GM12878 (cell line): ENCODE measurements at regions not wholly inside any gene's neighbourhood (a gene's known extent, or its start where the extent isn't known, plus 50 kb on each side); places are given as distances from the start of the nearest gene placed in this dataset.

ENCODE experiments used
- ATAC-seq: fragments of 200-7000 bp; cut with Tn5 transposase; 3 replicates; pipeline ENCODE4 v1.9.1; 2020; ENCODE audit warnings: mild to moderate bottlenecking, moderate library complexity
- BruUV-seq: library from RNA; stranded (reverse); fragments of 400-500 nt; replicated peaks from 2 replicates; lab custom pipeline; 2021; lab: Mats Ljungman, UMichigan
- CTCF ChIA-PET: fragments of 300-600 bp; sonication (Branson Sonifier 250); formaldehyde crosslinking; extraction: SDS; loops from one replicate; lab custom pipeline; 2021; ENCODE audit warnings: inconsistent platforms; lab: Yijun Ruan, JAX
- POLR2A ChIA-PET: fragments of 350-600 bp; formaldehyde crosslinking; extraction: SDS; loops from one replicate; lab custom pipeline; 2021; ENCODE audit warnings: inconsistent platforms; lab: Charles Lee
- RAD21 ChIA-PET: fragments of 300-600 bp; sonication (Branson Sonifier 250); formaldehyde crosslinking; loops from one replicate; lab custom pipeline; 2023; ENCODE audit warnings: antibody characterized with exemption; ENCODE audit not compliant: unreplicated experiment; lab: Charles Lee
- SMC1A ChIA-PET: fragments of 300-600 bp; sonication (Branson Sonifier 250); formaldehyde crosslinking; loops from one replicate; lab custom pipeline; 2023; ENCODE audit not compliant: unreplicated experiment, uncharacterized antibody; lab: Charles Lee
- DNase-seq: peaks from one replicate; pipeline ENCODE4 v3.0.0-alpha.2; 2011; ENCODE audit warnings: low read depth, low spot score
- FAIRE-seq: peaks from 3 replicates; lab custom pipeline; 2011; peaks lifted over from hg19 to GRCh38; lab: Jason Lieb, UNC
- H2AFZ ChIP-seq: 2 replicates; pipeline ENCODE4 v1.6.0; 2011; ENCODE audit warnings: low read depth, low read length, control low read depth; ENCODE audit not compliant: control insufficient read depth
- H3K27ac ChIP-seq: 2 replicates; pipeline ENCODE4 v1.5.1; 2011; ENCODE audit warnings: control low read depth; ENCODE audit not compliant: control insufficient read depth, insufficient read depth
- H3K27me3 ChIP-seq, 2 experiments: replicated peaks in 1 of 2; 2 replicates each; pipeline versions ENCODE4 v1.6.0 to v1.6.1; 2011; ENCODE audit warnings: low read length in 1 of 2; ENCODE audit not compliant: control insufficient read depth in 2 of 2, insufficient read depth in 2 of 2
- H3K36me3 ChIP-seq, 2 experiments: 2 replicates each; pipeline ENCODE4 v1.5.1; 2011; ENCODE audit warnings: low read length in 1 of 2; ENCODE audit not compliant: control insufficient read depth in 2 of 2, insufficient read depth in 2 of 2
- H3K4me1 ChIP-seq: 2 replicates; pipeline ENCODE4 v1.6.1; 2011; ENCODE audit warnings: mild to moderate bottlenecking, low read length, moderate library complexity, mixed read lengths; ENCODE audit not compliant: control insufficient read depth, insufficient read depth
- H3K4me2 ChIP-seq: 2 replicates; pipeline ENCODE4 v1.6.0; 2011; ENCODE audit warnings: control low read depth; ENCODE audit not compliant: control insufficient read depth, insufficient read depth
- H3K4me3 ChIP-seq: fragments of 200-600 bp; sonication (generic); 2 replicates; pipeline ENCODE4 v1.5.1; 2016
- H3K79me2 ChIP-seq: 2 replicates; pipeline ENCODE4 v1.6.0; 2011; ENCODE audit warnings: low read length; ENCODE audit not compliant: control insufficient read depth, insufficient read depth
- H3K9ac ChIP-seq: 2 replicates; pipeline ENCODE4 v1.8.0; 2011; ENCODE audit warnings: low read length, control low read depth, mixed read lengths; ENCODE audit not compliant: control insufficient read depth, insufficient read depth
- H3K9me3 ChIP-seq: replicated peaks from 3 replicates; pipeline ENCODE4 v1.5.1; 2011; ENCODE audit warnings: mild to moderate bottlenecking, low read length; ENCODE audit not compliant: control insufficient read depth, insufficient read depth
- H4K20me1 ChIP-seq: 2 replicates; pipeline ENCODE4 v1.6.0; 2011; ENCODE audit not compliant: control insufficient read depth, insufficient read depth
- CREB1 ChIP-seq: IDR thresholded peaks from 2 replicates; pipeline ENCODE4 v1.6.1; 2012; ENCODE audit warnings: low read depth, mild to moderate bottlenecking, inconsistent platforms
- CREM ChIP-seq: IDR thresholded peaks from 2 replicates; pipeline ENCODE4 v1.6.1; 2014; ENCODE audit warnings: antibody characterized with exemption, low read depth
- FOXM1 ChIP-seq: IDR thresholded peaks from 2 replicates; pipeline ENCODE4 v1.6.1; 2012; ENCODE audit warnings: low read depth, mild to moderate bottlenecking, inconsistent platforms, low read length, moderate library complexity
- JUNB ChIP-seq: IDR thresholded peaks from 2 replicates; pipeline ENCODE4 v1.6.1; 2016; ENCODE audit warnings: antibody characterized with exemption, mild to moderate bottlenecking
- MEF2A ChIP-seq: IDR thresholded peaks from 2 replicates; pipeline ENCODE4 v1.6.1; 2011; ENCODE audit warnings: low read depth, mild to moderate bottlenecking, low read length, moderate library complexity; ENCODE audit not compliant: insufficient read depth
- NFIC ChIP-seq: IDR thresholded peaks from 2 replicates; pipeline ENCODE4 v1.6.1; 2012; ENCODE audit warnings: low read depth, mild to moderate bottlenecking, inconsistent platforms, low read length, moderate library complexity
- PAX5 ChIP-seq: IDR thresholded peaks from 2 replicates; pipeline ENCODE4 v1.6.1; 2011; ENCODE audit warnings: low read depth, low read length, borderline replicate concordance
- RUNX3 ChIP-seq: IDR thresholded peaks from 2 replicates; pipeline ENCODE4 v1.6.1; 2012; ENCODE audit warnings: low read length, inconsistent platforms
- TCF3 ChIP-seq: IDR thresholded peaks from 2 replicates; pipeline ENCODE4 v1.6.1; 2012; ENCODE audit warnings: low read depth, mild to moderate bottlenecking, low read length, borderline replicate concordance; ENCODE audit not compliant: insufficient read depth
- ZNF217 ChIP-seq: fragments of 450-650 bp; IDR thresholded peaks from 2 replicates; pipeline ENCODE4 v1.6.1; 2017; ENCODE audit warnings: antibody characterized with exemption, mild to moderate bottlenecking
- WGBS: methylation state at CpG from one replicate; pipeline ENCODE4 v1.1.6; 2016; ENCODE audit warnings: low lambda C conversion rate; ENCODE audit not compliant: insufficient replicate concordance, insufficient coverage; ENCODE audit errors: missing lambda C conversion rate; 5-methylcytosine and 5-hydroxymethylcytosine counted together
- in situ Hi-C: fragments of 300-500 bp; cut with MboI; formaldehyde crosslinking; loops from 9 replicates; pipeline ENCODE4 v1.14.3; 2018; ENCODE audit warnings: mixed read lengths
- intact Hi-C: fragments of 100-400 bp; cut with micrococcal nuclease; formaldehyde crosslinking; loops from one replicate; pipeline ENCODE4 v1.14.2; 2022; ENCODE audit not compliant: unreplicated experiment
- TF ChIP-seq, protein P1 (sequence below): IDR thresholded peaks from 2 replicates; pipeline ENCODE4 v1.6.1; 2012; ENCODE audit warnings: low read length, inconsistent platforms

DNA sequence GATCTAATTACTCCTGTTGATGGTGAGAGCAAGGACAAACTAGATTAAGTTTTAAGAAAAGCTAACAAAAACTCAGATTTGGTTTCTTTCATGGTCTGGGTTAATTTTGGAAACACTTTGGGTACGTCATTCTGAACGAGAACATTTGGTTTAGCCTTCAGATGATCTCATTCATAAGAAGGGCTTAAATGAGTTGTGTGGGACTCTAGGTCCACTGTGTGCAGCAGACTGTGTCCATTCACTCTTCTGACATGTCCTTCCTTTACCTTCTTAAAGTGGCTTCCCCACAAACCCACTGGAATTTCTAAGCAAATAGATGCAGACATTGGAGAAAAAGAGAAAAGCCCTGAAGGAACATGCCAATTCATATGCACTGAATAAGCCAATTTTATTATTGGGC is 96.8 kb downstream of the FBXO4 start:
- POLR2A ChIA-PET: no interaction called here
- no peak for FAIRE-seq

More for the DNA sequence above, 96.8 kb downstream of the FBXO4 start:
- no peak overlapping the region for H3K27ac ChIP-seq
- H3K9me3 ChIP-seq: no peaks in the 10 kb centered on the region
- no peak overlapping the region for H3K4me3 ChIP-seq
- H3K27me3 ChIP-seq: no peaks in the 10 kb centered on the region
- H3K4me2 ChIP-seq: no peak overlapping the region
- no peak overlapping the region for H2AFZ ChIP-seq
- no peak overlapping the region for H3K9ac ChIP-seq
- SMC1A ChIA-PET: interaction anchor here (1.4 kb wide), 1 partner anchor 34 kb away, joined by 4 read pairs; no protein-coding TSS in a partner anchor
- no TSS peak for BruUV-seq
- TF ChIP-seq NFIC: peak; percentile 74; the same call in 1 of the 2 replicates
- TF ChIP-seq ZNF217: no peak
- TF ChIP-seq RUNX3: peak; percentile 77; the same call in 1 of the 2 replicates
- TF ChIP-seq, protein P1, sequence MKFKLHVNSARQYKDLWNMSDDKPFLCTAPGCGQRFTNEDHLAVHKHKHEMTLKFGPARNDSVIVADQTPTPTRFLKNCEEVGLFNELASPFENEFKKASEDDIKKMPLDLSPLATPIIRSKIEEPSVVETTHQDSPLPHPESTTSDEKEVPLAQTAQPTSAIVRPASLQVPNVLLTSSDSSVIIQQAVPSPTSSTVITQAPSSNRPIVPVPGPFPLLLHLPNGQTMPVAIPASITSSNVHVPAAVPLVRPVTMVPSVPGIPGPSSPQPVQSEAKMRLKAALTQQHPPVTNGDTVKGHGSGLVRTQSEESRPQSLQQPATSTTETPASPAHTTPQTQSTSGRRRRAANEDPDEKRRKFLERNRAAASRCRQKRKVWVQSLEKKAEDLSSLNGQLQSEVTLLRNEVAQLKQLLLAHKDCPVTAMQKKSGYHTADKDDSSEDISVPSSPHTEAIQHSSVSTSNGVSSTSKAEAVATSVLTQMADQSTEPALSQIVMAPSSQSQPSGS: peak; percentile 80
- peak; percentile 28; the same call in 1 of the 2 replicates for TF ChIP-seq FOXM1
- TF ChIP-seq MEF2A: peak; percentile 72; the same call in 1 of the 2 replicates
- peak; percentile 49; the same call in 1 of the 2 replicates for TF ChIP-seq CREM
- peak; percentile 55; the same call in 1 of the 2 replicates for TF ChIP-seq CREB1
- TF ChIP-seq JUNB: peak; percentile 66
- TF ChIP-seq PAX5: peak; percentile 80; the same call in 1 of the 2 replicates
- no peak for TF ChIP-seq TCF3
- TF ChIP-seq, all 136 proteins: peak for 9
- peak; percentile 78 for ATAC-seq
- H3K4me1 ChIP-seq: no peaks in the 10 kb centered on the region
- intact Hi-C loops (no loop called here), in situ Hi-C loops (no loop called here)
- DNase-seq: no peak
- CTCF ChIA-PET: no interaction called here
- no peaks in the 10 kb centered on the region for H3K79me2 ChIP-seq
- WGBS: 0% methylated on average over 2 of the region's 2 CpGs
- no peaks in the 10 kb centered on the region for H4K20me1 ChIP-seq
- H3K36me3 ChIP-seq: no peaks in the 10 kb centered on the region
- RAD21 ChIA-PET: no interaction called here
